HFFc6 (cell line): ENCODE measurements at regions not wholly inside any gene's neighbourhood (a gene's known extent, or its start where the extent isn't known, plus 50 kb on each side); places are given as distances from the start of the nearest gene placed in this dataset.
"Not testable (repeated sequence)": the region's sequence is repeated elsewhere in the genome, so short reads cannot be mapped to it uniquely, and the experiment has no call there.

Experiments used
- DNase-seq: peaks from one replicate; pipeline ENCODE4 v3.0.0-alpha.2; 2018
- H3K27ac Mint-ChIP-seq: 2 replicates; pipeline ENCODE4 v1.8.0; 2020; ENCODE audit warnings: mild to moderate bottlenecking, mixed read lengths
- H3K27me3 Mint-ChIP-seq: 2 replicates; pipeline ENCODE4 v1.8.0; 2021; ENCODE audit warnings: mild to moderate bottlenecking, moderate library complexity, mixed read lengths; ENCODE audit not compliant: insufficient read depth
- H3K36me3 Mint-ChIP-seq: 2 replicates; pipeline ENCODE4 v1.8.0; 2021; ENCODE audit warnings: low read depth, mixed read lengths
- H3K4me1 Mint-ChIP-seq: 2 replicates; pipeline ENCODE4 v1.8.0; 2020; ENCODE audit warnings: low read depth, mixed read lengths
- H3K4me3 Mint-ChIP-seq: 2 replicates; pipeline ENCODE4 v1.8.0; 2020; ENCODE audit warnings: mild to moderate bottlenecking, moderate library complexity, mixed read lengths
- H3K9me3 Mint-ChIP-seq: 2 replicates; pipeline ENCODE4 v1.8.0; 2020; ENCODE audit warnings: mild to moderate bottlenecking, mixed read lengths
- TF ChIP-seq, protein P1 (sequence below): fragments of 200-600 bp; sonication (generic); IDR thresholded peaks from 2 replicates; pipeline ENCODE4 v1.5.0; 2021; ENCODE audit warnings: antibody characterized with exemption, mild to moderate bottlenecking

DNA sequence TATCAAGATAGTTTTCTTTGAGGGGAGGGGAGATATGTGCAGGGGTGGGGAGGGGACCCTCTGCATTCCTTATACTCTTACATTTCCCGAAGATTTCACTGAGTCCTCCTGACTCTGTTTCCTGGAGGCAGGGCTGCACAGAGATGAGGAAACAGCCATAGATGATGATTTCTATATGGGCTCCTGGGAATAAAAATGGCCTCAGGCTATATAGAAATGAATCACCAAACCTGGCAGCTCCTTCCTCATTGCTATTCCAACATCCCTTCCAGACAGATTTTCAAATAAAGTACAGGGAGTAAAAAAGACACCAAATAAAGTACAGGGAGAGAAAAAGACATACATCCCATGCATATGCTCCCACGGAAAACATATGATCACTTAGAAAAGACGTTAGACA, 474.8 kb upstream of the RAB6C start:
- TF ChIP-seq, protein P1, sequence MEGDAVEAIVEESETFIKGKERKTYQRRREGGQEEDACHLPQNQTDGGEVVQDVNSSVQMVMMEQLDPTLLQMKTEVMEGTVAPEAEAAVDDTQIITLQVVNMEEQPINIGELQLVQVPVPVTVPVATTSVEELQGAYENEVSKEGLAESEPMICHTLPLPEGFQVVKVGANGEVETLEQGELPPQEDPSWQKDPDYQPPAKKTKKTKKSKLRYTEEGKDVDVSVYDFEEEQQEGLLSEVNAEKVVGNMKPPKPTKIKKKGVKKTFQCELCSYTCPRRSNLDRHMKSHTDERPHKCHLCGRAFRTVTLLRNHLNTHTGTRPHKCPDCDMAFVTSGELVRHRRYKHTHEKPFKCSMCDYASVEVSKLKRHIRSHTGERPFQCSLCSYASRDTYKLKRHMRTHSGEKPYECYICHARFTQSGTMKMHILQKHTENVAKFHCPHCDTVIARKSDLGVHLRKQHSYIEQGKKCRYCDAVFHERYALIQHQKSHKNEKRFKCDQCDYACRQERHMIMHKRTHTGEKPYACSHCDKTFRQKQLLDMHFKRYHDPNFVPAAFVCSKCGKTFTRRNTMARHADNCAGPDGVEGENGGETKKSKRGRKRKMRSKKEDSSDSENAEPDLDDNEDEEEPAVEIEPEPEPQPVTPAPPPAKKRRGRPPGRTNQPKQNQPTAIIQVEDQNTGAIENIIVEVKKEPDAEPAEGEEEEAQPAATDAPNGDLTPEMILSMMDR: no peak
- Mint-ChIP-seq H3K9me3 (peaks cover 37% of the 10 kb centered on the region), H3K4me1 (no peaks in the 10 kb centered on the region), H3K4me3 (no peak overlapping the region), H3K36me3 (0 out of 2 replicates have a peak, but pooled peaks cover under 1% of the 10 kb centered on the region), H3K27ac (no peak overlapping the region), H3K27me3 (no peaks in the 10 kb centered on the region; the same call in 1 of the 2 replicates)
- DNase-seq: no peak

DNA sequence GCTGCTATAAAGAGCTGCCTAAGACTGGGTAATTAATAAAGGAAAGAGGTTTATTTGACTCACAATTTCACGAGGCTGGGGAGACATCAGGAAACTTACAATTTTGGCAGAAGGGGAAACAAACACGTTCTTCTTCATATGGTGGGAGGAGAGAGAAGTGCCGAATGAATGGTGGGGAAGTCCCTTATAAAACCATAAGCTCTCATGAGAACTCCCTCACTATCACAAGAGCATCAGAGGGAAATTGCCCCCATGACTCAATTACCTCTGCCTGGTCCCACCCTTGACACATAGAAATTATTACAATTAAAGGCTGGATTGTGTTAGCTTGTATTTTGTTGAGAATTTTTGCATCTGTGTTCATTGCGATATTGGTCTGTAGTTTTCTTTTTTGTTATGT, 460.5 kb upstream of the RAB6C start:
- no peaks in the 10 kb centered on the region for H3K4me1 Mint-ChIP-seq
- H3K4me3 Mint-ChIP-seq: no peak overlapping the region
- H3K27me3 Mint-ChIP-seq: peaks cover under 1% of the 10 kb centered on the region; the same call in 1 of the 2 replicates
- H3K36me3 Mint-ChIP-seq: no peaks in the 10 kb centered on the region; the same call in 1 of the 2 replicates
- peaks cover 69% of the 10 kb centered on the region for H3K9me3 Mint-ChIP-seq
- TF ChIP-seq, protein P1: no peak
- DNase-seq: no peak
- H3K27ac Mint-ChIP-seq: no peak overlapping the region

DNA sequence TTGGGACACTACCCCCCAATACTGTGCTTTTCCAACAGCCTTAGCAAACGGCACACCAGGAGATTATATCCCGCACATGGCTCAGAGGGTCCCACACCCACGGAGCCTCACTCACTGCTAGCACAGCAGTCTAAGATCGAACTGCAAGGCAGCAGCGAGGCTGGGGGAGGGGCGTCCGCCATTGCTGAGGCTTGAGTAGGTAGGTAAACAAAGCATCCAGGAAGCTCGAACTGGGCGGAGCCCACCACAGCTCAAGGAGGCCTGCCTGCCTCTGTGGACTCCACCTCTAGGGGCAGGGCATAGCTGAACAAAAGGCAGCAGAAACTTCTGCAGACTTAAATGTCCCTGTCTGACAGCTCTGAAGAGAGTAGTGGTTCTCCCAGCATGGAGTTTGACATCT, 447.3 kb upstream of the RAB6C start:
- not testable (repeated sequence) for H3K4me1 Mint-ChIP-seq, H3K27ac Mint-ChIP-seq, H3K36me3 Mint-ChIP-seq, H3K4me3 Mint-ChIP-seq, H3K27me3 Mint-ChIP-seq, DNase-seq
- H3K9me3 Mint-ChIP-seq: peaks cover 50% of the 10 kb centered on the region

DNA sequence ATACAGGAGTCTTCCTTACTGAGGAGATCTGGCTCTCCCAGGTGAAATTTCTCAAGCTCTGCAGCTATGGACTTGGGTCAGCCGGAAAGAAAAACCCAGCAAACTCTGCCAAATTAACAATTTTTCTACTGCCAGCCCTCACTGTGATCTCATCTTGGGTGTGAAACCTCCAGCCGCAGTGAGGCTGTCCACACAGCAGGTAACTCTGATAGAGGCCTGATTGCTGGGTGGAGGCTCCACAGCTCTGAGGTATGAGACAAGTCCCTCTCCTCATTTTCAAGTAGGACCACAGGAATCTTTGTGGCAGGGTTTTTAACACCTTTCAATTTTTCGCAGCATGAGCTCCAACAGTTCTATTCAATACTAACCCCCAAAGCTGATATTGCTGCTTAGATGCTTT, 430.6 kb upstream of the RAB6C start:
- DNase-seq: no peak
- Mint-ChIP-seq H3K4me1 (no peaks in the 10 kb centered on the region), H3K27me3 (no peaks in the 10 kb centered on the region; the same call in 1 of the 2 replicates), H3K36me3 (no peaks in the 10 kb centered on the region), H3K4me3 (no peak overlapping the region), H3K27ac (no peak overlapping the region), H3K9me3 (peaks cover 35% of the 10 kb centered on the region)
- TF ChIP-seq, protein P1: no peak

DNA sequence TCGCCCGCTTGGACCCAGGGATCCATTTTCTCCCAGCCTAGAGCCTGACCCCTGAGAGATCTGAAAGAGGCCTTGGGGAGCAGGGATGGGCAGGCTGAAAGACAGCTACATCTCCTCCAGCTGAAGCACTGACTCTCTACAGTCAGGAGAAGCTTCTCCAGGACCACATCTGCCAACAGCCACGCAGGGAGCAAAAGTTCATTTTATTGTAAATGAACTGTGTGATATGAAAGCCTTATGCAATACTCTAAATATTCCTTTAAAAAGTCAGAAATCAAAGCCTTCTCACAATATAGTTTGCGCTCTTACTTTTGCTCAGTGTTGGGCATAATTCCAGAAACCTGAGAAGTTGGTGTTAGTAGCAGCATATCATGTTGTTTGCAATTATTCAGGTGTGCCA, 428.9 kb upstream of the RAB6C start:
- DNase-seq: no peak
- peaks cover 41% of the 10 kb centered on the region for H3K9me3 Mint-ChIP-seq
- no peak overlapping the region for H3K4me3 Mint-ChIP-seq
- TF ChIP-seq, protein P1: no peak
- no peak overlapping the region for H3K27ac Mint-ChIP-seq
- no peaks in the 10 kb centered on the region for H3K4me1 Mint-ChIP-seq
- H3K27me3 Mint-ChIP-seq: no peaks in the 10 kb centered on the region; the same call in none of the 2 replicates
- H3K36me3 Mint-ChIP-seq: no peaks in the 10 kb centered on the region

DNA sequence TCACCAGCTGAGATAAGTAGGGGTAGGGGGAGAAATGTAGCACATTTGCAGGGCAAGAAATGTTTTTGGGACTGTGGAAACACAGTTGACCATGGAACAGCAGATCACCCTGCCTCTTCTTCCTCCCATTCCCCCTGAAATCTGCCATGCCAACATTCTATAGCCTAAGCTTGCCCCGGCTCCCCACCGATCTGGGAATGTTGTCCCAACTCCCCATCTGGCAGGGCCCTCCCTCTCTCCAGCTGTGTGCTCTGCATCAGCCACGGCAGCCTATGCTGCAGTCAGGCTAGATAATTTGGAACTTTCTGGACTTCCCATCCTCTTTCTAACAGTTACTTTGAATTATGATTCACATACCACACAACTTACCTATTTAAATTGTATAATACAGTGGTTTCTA, 425.1 kb upstream of the RAB6C start:
- no peaks in the 10 kb centered on the region; the same call in 1 of the 2 replicates for H3K27me3 Mint-ChIP-seq
- DNase-seq: no peak
- H3K27ac Mint-ChIP-seq: no peak overlapping the region
- H3K4me1 Mint-ChIP-seq: no peaks in the 10 kb centered on the region
- peaks cover 46% of the 10 kb centered on the region for H3K9me3 Mint-ChIP-seq
- TF ChIP-seq, protein P1: no peak
- no peaks in the 10 kb centered on the region for H3K36me3 Mint-ChIP-seq
- H3K4me3 Mint-ChIP-seq: no peak overlapping the region
